KOPT-K1 (cell line): ENCODE measurements at regions not wholly inside any gene's neighbourhood (a gene's known extent, or its start where the extent isn't known, plus 50 kb on each side); places are given as distances from the start of the nearest gene placed in this dataset.

Experiments
- H3K27ac ChIP-seq: fragments of 200-600 bp; sonication (generic); 2 replicates; pipeline ENCODE4 v1.5.1; 2016; ENCODE audit warnings: antibody characterized with exemption, mild to moderate bottlenecking, low read depth, low read length; ENCODE audit not compliant: poor library complexity, severe bottlenecking
- H3K36me3 ChIP-seq: fragments of 200-600 bp; sonication (generic); 2 replicates; pipeline ENCODE4 v1.5.1; 2017; ENCODE audit warnings: antibody characterized with exemption, mild to moderate bottlenecking, low read length, moderate library complexity; ENCODE audit not compliant: insufficient read depth
- H3K9me3 ChIP-seq: fragments of 200-600 bp; sonication (generic); 2 replicates; pipeline ENCODE4 v1.5.1; 2017; ENCODE audit warnings: antibody characterized with exemption, low read length, mild to moderate bottlenecking; ENCODE audit not compliant: insufficient read depth, poor library complexity, severe bottlenecking

DNA sequence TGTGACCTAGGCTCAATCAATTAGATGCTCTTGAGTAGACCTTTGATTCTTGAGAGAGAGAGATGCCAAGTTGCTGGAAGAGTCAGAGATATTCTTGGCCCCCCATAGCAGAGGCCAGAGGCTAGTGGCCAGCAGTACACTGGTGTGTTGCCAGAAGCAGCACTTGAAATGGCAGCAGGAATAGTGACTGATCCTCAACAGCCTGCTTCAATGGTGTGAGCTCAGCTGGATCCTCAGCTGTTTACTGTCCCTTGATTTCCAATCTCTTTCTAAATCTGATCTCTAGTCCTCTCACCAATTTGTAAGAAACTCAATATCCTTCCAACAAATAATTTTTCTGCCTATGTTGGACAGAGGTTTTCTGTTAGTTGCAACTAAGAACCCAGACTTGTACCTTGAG, 170.3 kb upstream of the CCDC54 start:
- no peak overlapping the region for H3K27ac ChIP-seq
- H3K9me3 ChIP-seq: no peaks in the 10 kb centered on the region
- H3K36me3 ChIP-seq: no peaks in the 10 kb centered on the region

- no peaks in the 10 kb centered on the region for H3K36me3 ChIP-seq
- H3K9me3 ChIP-seq: no peaks in the 10 kb centered on the region
- no peak overlapping the region for H3K27ac ChIP-seq
Measured at GRCh38 chr3:107208100-107208499, 169.1 kb upstream of the CCDC54 start.

GRCh38 chr3:107208796-107209195, 168.4 kb upstream of the CCDC54 start:
- no peak overlapping the region for H3K27ac ChIP-seq
- H3K36me3 ChIP-seq: no peaks in the 10 kb centered on the region
- H3K9me3 ChIP-seq: no peaks in the 10 kb centered on the region

- H3K36me3 ChIP-seq: no peaks in the 10 kb centered on the region
- no peak overlapping the region for H3K27ac ChIP-seq
- H3K9me3 ChIP-seq: no peaks in the 10 kb centered on the region
Measured at GRCh38 chr3:107209302-107209990, 167.8 kb upstream of the CCDC54 start.

DNA sequence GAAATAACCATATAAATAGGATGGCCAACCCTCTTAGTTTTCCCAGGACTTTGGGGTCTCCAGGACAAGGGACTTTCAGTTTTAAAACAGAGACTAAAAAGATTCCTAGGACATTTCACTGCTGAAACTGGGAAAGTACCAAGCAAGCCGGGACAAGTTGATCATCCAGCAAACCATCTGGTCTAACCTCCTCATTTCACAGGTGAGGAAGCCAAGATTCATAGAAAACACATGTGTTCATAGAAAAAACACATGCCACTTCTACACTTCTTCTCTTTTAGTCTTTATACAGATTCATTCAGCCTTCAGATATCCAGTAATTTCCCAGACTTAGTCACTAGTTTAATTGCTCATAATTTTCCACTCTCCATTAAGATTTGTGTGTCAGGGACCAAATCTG, 165.6 kb upstream of the CCDC54 start:
- Histone ChIP-seq H3K9me3 (no peaks in the 10 kb centered on the region), H3K36me3 (no peaks in the 10 kb centered on the region), H3K27ac (no peak overlapping the region)

GRCh38 chr3:107212618-107213017, 164.6 kb upstream of the CCDC54 start:
- no peak overlapping the region for H3K27ac ChIP-seq
- H3K9me3 ChIP-seq: no peaks in the 10 kb centered on the region
- H3K36me3 ChIP-seq: no peaks in the 10 kb centered on the region

DNA sequence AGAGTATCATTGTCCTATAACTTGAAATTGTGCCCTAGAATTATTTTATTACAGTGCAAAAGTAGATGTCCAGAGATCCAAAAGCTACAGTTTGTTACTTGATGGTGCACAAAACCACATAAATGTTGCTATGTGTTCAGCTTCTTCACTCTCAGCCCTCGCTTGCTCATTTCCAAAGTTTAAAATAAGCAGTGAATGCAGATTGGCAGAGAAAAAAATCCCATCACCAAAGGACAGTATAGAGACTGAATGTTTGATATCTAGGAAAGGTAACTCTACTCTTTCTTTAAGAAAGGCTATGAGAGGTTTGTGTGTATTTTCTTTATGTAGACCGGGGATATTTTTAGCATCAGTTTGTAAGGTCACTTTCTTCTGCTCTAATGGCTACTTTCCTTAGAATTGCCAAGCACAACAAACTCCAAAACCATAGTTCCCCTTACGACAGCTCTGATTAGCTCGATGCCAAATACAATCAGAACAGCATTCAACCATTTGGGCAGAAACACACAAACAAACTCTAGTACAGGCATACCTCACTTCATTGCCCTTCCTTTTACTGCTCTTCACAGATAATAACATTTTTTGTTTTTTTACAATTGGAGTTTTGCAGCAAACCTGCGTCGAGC, 164.1 kb upstream of the CCDC54 start:
- no peaks in the 10 kb centered on the region for H3K36me3 ChIP-seq
- no peaks in the 10 kb centered on the region for H3K9me3 ChIP-seq
- H3K27ac ChIP-seq: no peak overlapping the region

DNA sequence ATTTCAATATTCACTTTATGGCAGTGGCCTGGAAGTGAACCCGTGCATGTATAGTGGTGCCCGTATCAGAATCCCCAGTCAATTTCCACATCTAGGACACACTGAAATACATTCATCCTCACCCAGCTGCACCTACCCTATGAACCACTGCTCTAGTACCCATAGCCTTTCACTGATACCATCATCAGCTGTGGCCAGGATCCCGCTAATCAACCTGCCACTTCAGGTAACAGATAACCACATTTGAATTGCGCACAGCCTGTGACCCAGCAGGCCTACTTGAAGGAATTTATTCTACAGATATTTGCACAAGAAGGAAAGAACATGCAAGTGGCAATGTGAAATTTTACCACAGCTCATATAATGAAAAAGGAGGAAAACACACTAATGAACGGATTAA, 161.0 kb upstream of the CCDC54 start:
- no peak overlapping the region for H3K27ac ChIP-seq
- H3K9me3 ChIP-seq: no peaks in the 10 kb centered on the region
- H3K36me3 ChIP-seq: no peaks in the 10 kb centered on the region

GRCh38 chr3:107216711-107217110, 160.5 kb upstream of the CCDC54 start:
- H3K36me3 ChIP-seq: no peaks in the 10 kb centered on the region
- H3K9me3 ChIP-seq: no peaks in the 10 kb centered on the region
- H3K27ac ChIP-seq: no peak overlapping the region

DNA sequence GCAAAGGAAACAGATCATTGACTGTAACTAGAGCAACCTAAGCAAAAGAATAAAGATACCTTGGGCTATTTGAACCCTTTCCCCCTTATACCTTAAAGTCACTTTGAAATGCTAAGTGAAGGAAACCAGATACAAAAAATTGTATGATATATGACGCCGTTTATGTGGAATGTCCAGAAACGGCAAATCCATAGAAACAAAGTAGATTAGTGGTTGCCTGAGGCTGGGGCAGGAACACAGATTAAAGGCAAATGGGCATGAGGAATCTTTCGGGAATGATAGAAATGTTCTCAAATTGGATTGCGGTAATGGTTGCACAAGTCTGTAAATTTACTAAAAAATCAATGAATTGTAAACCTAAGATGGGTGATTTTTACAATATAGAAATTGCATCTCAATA, 160.1 kb upstream of the CCDC54 start:
- Histone ChIP-seq H3K9me3 (no peaks in the 10 kb centered on the region), H3K27ac (no peak overlapping the region), H3K36me3 (no peaks in the 10 kb centered on the region)

- no peaks in the 10 kb centered on the region for H3K36me3 ChIP-seq
- H3K9me3 ChIP-seq: no peaks in the 10 kb centered on the region
- no peak overlapping the region for H3K27ac ChIP-seq
Measured at GRCh38 chr3:107218864-107219269, 158.4 kb upstream of the CCDC54 start.

DNA sequence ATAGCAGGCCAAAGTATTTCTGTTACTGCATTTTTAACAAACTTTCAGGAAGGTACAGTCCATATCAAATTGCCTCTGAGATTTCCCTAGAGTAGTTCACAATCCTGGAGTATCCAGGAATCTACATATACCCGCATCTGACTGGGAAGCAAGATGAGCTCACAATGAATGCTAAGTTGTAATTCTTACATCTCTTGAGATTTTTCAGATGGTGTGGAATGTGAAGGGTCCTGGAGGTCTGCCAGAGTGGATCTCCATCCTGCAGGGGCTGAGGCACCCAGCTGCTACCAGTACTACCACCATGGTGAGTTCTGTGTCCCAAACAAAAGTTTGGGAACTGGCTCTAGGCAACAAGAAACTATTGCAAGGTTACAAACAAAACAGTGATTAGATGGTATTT, 156.7 kb upstream of the CCDC54 start:
- Histone ChIP-seq H3K36me3 (no peaks in the 10 kb centered on the region), H3K9me3 (no peaks in the 10 kb centered on the region), H3K27ac (no peak overlapping the region)

- H3K27ac ChIP-seq: no peak overlapping the region
- no peaks in the 10 kb centered on the region for H3K36me3 ChIP-seq
- no peaks in the 10 kb centered on the region for H3K9me3 ChIP-seq
Measured at GRCh38 chr3:107221856-107222255, 155.4 kb upstream of the CCDC54 start.

DNA sequence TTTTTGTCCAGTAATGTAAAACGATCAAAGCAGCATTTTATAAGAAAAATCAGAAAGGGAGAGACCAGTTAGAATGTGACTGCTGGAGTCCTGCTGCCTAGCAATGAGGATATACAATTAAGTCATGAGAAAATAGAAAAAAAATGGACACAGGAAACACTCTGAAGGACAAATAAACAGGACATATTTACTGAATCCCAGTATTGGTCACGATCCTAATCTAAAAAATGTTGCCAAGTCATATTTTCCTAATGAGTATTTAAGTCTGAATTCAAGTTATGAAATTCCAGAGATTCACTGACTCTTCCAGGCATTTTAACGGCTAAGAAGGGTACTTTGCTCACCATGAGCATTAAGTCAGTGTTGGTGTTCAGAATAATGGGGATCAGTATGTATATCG, 154.3 kb upstream of the CCDC54 start:
- Histone ChIP-seq H3K9me3 (no peaks in the 10 kb centered on the region), H3K36me3 (no peaks in the 10 kb centered on the region), H3K27ac (no peak overlapping the region)

- H3K36me3 ChIP-seq: no peaks in the 10 kb centered on the region
- H3K27ac ChIP-seq: no peak overlapping the region
- H3K9me3 ChIP-seq: no peaks in the 10 kb centered on the region
Measured at GRCh38 chr3:107224026-107224596, 153.1 kb upstream of the CCDC54 start.

DNA sequence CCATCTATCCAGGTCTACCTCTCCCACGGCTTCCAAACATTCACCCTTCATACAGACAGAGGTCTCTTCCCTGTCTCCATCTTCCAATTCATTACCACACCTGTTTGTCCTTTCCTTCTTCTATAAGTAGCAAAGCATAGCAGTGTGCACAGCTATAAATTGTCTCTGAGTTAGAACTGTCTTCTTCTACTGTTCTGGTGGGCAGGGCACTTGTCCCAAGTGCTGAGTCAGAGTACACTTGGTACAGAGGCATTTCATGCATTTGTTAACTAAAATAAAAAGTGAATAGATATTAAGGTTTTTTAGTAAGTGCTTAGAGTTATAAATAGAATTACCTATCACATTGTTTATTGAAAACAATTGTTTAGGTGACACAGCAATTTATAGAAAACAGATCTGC, 150.1 kb upstream of the CCDC54 start:
- no peaks in the 10 kb centered on the region for H3K9me3 ChIP-seq
- no peaks in the 10 kb centered on the region for H3K36me3 ChIP-seq
- no peak overlapping the region for H3K27ac ChIP-seq
